Uterus (tissue), 2 donors: ENCODE measurements at regions not wholly inside any gene's neighbourhood (a gene's known extent, or its start where the extent isn't known, plus 50 kb on each side); places are given as distances from the start of the nearest gene placed in this dataset.

Experiments
- POLR2A ChIP-seq, 2 donors: fragments of 450-650 bp; IDR thresholded peaks; one replicate each; pipeline ENCODE4 v1.6.1; 2016; ENCODE audit warnings: antibody characterized with exemption in 2 of 2, mild to moderate bottlenecking in 1 of 2, moderate library complexity in 1 of 2
- TF ChIP-seq, protein P1 (sequence below), 4 experiments: fragments of 200-600 bp in 2 of 4; fragments of 450-650 bp in 2 of 4; sonication (generic) in 2 of 4; IDR thresholded peaks; one replicate each; pipeline ENCODE4 v1.5.1; 2016 to 2019; ENCODE audit warnings: antibody characterized with exemption in 4 of 4, mild to moderate bottlenecking in 2 of 4, moderate library complexity in 1 of 4

DNA sequence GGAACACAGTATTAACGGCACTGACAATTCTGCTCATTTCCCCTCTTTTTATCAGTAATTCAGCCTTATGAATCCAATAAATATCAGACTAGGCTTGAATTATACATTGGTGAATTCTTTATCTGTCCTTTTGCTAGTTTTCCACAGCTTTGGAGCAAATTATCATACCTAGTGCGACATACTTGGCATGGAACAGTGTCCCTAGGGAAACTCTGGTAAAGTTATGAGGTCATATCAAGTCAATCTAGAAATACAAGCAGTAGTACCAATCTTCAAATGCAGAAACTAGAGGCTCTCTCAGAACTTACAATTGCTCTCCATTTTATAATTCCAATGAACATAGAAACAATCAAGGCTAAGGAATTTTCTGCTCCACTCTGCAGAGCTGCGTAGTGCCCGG is 449.3 kb upstream of the NPVF start:
- TF ChIP-seq POLR2A (IDR thresholded peaks at IDR 0.05), result no peak
- TF ChIP-seq, protein P1, sequence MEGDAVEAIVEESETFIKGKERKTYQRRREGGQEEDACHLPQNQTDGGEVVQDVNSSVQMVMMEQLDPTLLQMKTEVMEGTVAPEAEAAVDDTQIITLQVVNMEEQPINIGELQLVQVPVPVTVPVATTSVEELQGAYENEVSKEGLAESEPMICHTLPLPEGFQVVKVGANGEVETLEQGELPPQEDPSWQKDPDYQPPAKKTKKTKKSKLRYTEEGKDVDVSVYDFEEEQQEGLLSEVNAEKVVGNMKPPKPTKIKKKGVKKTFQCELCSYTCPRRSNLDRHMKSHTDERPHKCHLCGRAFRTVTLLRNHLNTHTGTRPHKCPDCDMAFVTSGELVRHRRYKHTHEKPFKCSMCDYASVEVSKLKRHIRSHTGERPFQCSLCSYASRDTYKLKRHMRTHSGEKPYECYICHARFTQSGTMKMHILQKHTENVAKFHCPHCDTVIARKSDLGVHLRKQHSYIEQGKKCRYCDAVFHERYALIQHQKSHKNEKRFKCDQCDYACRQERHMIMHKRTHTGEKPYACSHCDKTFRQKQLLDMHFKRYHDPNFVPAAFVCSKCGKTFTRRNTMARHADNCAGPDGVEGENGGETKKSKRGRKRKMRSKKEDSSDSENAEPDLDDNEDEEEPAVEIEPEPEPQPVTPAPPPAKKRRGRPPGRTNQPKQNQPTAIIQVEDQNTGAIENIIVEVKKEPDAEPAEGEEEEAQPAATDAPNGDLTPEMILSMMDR (IDR thresholded peaks at IDR 0.05), result no peak
